HG03575 (cell line): ENCODE measurements at regions not wholly inside any gene's neighbourhood (a gene's known extent, or its start where the extent isn't known, plus 50 kb on each side); places are given as distances from the start of the nearest gene placed in this dataset.
"Not testable (repeated sequence)": the region's sequence is repeated elsewhere in the genome, so short reads cannot be mapped to it uniquely, and the experiment has no call there.

Experiments used
- ATAC-seq: cut with Tn5 transposase; IDR thresholded peaks from one replicate; pipeline ENCODE4 v1.9.1; 2021; ENCODE audit not compliant: unreplicated experiment, insufficient number of reproducible peaks, low FRiP score; ENCODE audit errors: extremely low read depth

- ATAC-seq = no peak
Observed at GRCh38 chr18:39232937-39233336, 1667.3 kb upstream of the CELF4 start.

GRCh38 chr18:39232490-39232889 is 1666.9 kb upstream of the CELF4 start:
- no peak for ATAC-seq

- no peak for ATAC-seq
Observed at GRCh38 chr18:39230086-39230803, 1664.6 kb upstream of the CELF4 start.

GRCh38 chr18:39227769-39228168 is 1662.2 kb upstream of the CELF4 start:
- ATAC-seq = not testable (repeated sequence)

GRCh38 chr18:39225373-39225772 is 1659.8 kb upstream of the CELF4 start:
- no peak for ATAC-seq

GRCh38 chr18:39223283-39223682 is 1657.7 kb upstream of the CELF4 start:
- no peak for ATAC-seq

- no peak for ATAC-seq
Observed at GRCh38 chr18:39215920-39216319, 1650.3 kb upstream of the CELF4 start.

- no peak for ATAC-seq
Observed at GRCh38 chr18:39211461-39211860, 1645.9 kb upstream of the CELF4 start.

GRCh38 chr18:39209173-39209572 is 1643.6 kb upstream of the CELF4 start:
- ATAC-seq = no peak

- ATAC-seq = no peak
Observed at GRCh38 chr18:39208729-39209128, 1643.1 kb upstream of the CELF4 start.

- ATAC-seq = no peak
Observed at GRCh38 chr18:39208190-39208589, 1642.6 kb upstream of the CELF4 start.

GRCh38 chr18:39206398-39207103 is 1641.0 kb upstream of the CELF4 start:
- not testable (repeated sequence) for ATAC-seq

- no peak for ATAC-seq
Observed at GRCh38 chr18:39205565-39206195, 1640.1 kb upstream of the CELF4 start.

- no peak for ATAC-seq
Observed at GRCh38 chr18:39200153-39200552, 1634.6 kb upstream of the CELF4 start.

GRCh38 chr18:39199231-39199855 is 1633.7 kb upstream of the CELF4 start:
- no peak for ATAC-seq

- no peak for ATAC-seq
Observed at GRCh38 chr18:39198376-39198775, 1632.8 kb upstream of the CELF4 start.

GRCh38 chr18:39191931-39192330 is 1626.3 kb upstream of the CELF4 start:
- ATAC-seq = no peak

- ATAC-seq = no peak
Observed at GRCh38 chr18:39191058-39191457, 1625.5 kb upstream of the CELF4 start.

- no peak for ATAC-seq
Observed at GRCh38 chr18:39190508-39190907, 1624.9 kb upstream of the CELF4 start.

- no peak for ATAC-seq
Observed at GRCh38 chr18:39188278-39188677, 1622.7 kb upstream of the CELF4 start.
